Caco-2 (cell line): ENCODE measurements at regions not wholly inside any gene's neighbourhood (a gene's known extent, or its start where the extent isn't known, plus 50 kb on each side); places are given as distances from the start of the nearest gene placed in this dataset.

ENCODE experiments used
- BruUV-seq: library from RNA; stranded (reverse); fragments of 400-500 nt; replicated peaks from 2 replicates; lab custom pipeline; 2021; lab: Mats Ljungman, UMichigan
- CTCF ChIA-PET: fragments of 300-600 bp; sonication (Branson Sonifier 250); formaldehyde crosslinking; loops from one replicate; lab custom pipeline; 2022; ENCODE audit warnings: antibody characterized with exemption; lab: Charles Lee
- POLR2A ChIA-PET: fragments of 300-600 bp; sonication (Branson Sonifier 250); formaldehyde crosslinking; loops from one replicate; lab custom pipeline; 2022; ENCODE audit warnings: antibody characterized with exemption; lab: Charles Lee
- DNase-seq, 2 experiments: peaks; one replicate each; pipeline versions ENCODE4 v3.0.0 to v3.0.0-alpha.2; 2020 to 2022
- H3K27me3 ChIP-seq: replicated peaks from 2 replicates; pipeline ENCODE4 v1.6.0; 2011; ENCODE audit warnings: low read length; ENCODE audit not compliant: control insufficient read depth, insufficient read depth
- H3K36me3 ChIP-seq: 2 replicates; pipeline ENCODE4 v1.5.1; 2011; ENCODE audit warnings: low read length; ENCODE audit not compliant: control insufficient read depth, insufficient read depth
- H3K4me1 ChIP-seq: fragments of 250-450 bp; sonication (Bioruptor Pico); 2 replicates; pipeline ENCODE4 v1.5.1; 2020; ENCODE audit warnings: mild to moderate bottlenecking
- H3K4me3 ChIP-seq: 2 replicates; pipeline ENCODE4 v1.5.1; 2011; ENCODE audit warnings: low read depth, mild to moderate bottlenecking, control low read depth, low read length
- H3K9me3 ChIP-seq: fragments of 250-450 bp; sonication (Bioruptor Pico); 2 replicates; pipeline ENCODE4 v1.5.1; 2020; ENCODE audit warnings: mild to moderate bottlenecking, moderate library complexity
- H3K27ac Mint-ChIP-seq: one replicate; pipeline ENCODE4 v1.8.0; 2022; ENCODE audit warnings: mixed read lengths; ENCODE audit not compliant: unreplicated experiment
- H3K27me3 Mint-ChIP-seq: one replicate; pipeline ENCODE4 v1.8.0; 2022; ENCODE audit warnings: mixed read lengths; ENCODE audit not compliant: insufficient read depth, unreplicated experiment
- H3K36me3 Mint-ChIP-seq: one replicate; pipeline ENCODE4 v1.8.0; 2022; ENCODE audit warnings: mild to moderate bottlenecking, mixed read lengths; ENCODE audit not compliant: insufficient read depth, unreplicated experiment
- H3K4me1 Mint-ChIP-seq: one replicate; pipeline ENCODE4 v1.8.0; 2022; ENCODE audit warnings: low read depth, mixed read lengths; ENCODE audit not compliant: unreplicated experiment
- H3K4me3 Mint-ChIP-seq: one replicate; pipeline ENCODE4 v1.8.0; 2022; ENCODE audit warnings: mild to moderate bottlenecking, moderate library complexity, mixed read lengths; ENCODE audit not compliant: unreplicated experiment
- H3K9me3 Mint-ChIP-seq: one replicate; pipeline ENCODE4 v1.8.0; 2022; ENCODE audit warnings: mixed read lengths; ENCODE audit not compliant: unreplicated experiment
- intact Hi-C: fragments of 100-400 bp; cut with micrococcal nuclease; formaldehyde crosslinking; loops from one replicate; pipeline ENCODE4 v1.10.0; 2022; ENCODE audit not compliant: unreplicated experiment
- TF ChIP-seq, protein P1 (sequence below), 2 experiments: fragments of 200-600 bp in 1 of 2; IDR thresholded peaks; 1 replicate in 1 of 2; 2 replicates in 1 of 2; pipeline versions ENCODE4 v1.5.1 to v1.8.0; 2011 to 2022; ENCODE audit warnings: antibody characterized with exemption in 1 of 2, control low read depth in 1 of 2, inconsistent platforms in 1 of 2, low read depth in 1 of 2, low read length in 1 of 2, mild to moderate bottlenecking in 1 of 2, moderate library complexity in 1 of 2; ENCODE audit not compliant: insufficient read depth in 1 of 2, severe bottlenecking in 1 of 2, unreplicated experiment in 1 of 2

GRCh38 chr9:91039835-91040140 lies 238.2 kb downstream of the SYK start:
- Histone ChIP-seq H3K36me3 (no peaks in the 10 kb centered on the region), H3K27me3 (no peaks in the 10 kb centered on the region), H3K4me3 (no peak overlapping the region), H3K4me1 (peaks cover 22% of the 10 kb centered on the region), H3K9me3 (no peaks in the 10 kb centered on the region)
- H3K27me3 Mint-ChIP-seq, result no peaks in the 10 kb centered on the region
- H3K4me3 Mint-ChIP-seq, result no peak overlapping the region
- TF ChIP-seq, protein P1, sequence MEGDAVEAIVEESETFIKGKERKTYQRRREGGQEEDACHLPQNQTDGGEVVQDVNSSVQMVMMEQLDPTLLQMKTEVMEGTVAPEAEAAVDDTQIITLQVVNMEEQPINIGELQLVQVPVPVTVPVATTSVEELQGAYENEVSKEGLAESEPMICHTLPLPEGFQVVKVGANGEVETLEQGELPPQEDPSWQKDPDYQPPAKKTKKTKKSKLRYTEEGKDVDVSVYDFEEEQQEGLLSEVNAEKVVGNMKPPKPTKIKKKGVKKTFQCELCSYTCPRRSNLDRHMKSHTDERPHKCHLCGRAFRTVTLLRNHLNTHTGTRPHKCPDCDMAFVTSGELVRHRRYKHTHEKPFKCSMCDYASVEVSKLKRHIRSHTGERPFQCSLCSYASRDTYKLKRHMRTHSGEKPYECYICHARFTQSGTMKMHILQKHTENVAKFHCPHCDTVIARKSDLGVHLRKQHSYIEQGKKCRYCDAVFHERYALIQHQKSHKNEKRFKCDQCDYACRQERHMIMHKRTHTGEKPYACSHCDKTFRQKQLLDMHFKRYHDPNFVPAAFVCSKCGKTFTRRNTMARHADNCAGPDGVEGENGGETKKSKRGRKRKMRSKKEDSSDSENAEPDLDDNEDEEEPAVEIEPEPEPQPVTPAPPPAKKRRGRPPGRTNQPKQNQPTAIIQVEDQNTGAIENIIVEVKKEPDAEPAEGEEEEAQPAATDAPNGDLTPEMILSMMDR (IDR thresholded peaks at IDR 0.05; ENCODE audit: insufficient read depth in 1 of 2, low read depth in 1 of 2, low read length in 1 of 2, severe bottlenecking in 1 of 2, unreplicated experiment in 1 of 2), result no peak
- BruUV-seq, result no TSS peak
- peaks cover 5% of the 10 kb centered on the region for H3K36me3 Mint-ChIP-seq
- no peaks in the 10 kb centered on the region for H3K9me3 Mint-ChIP-seq
- no peak overlapping the region for H3K27ac Mint-ChIP-seq
- intact Hi-C loops, result loop anchor here (10.0 kb wide), 2 partner anchors 125 to 155 kb away; no protein-coding TSS in a partner anchor
- no peak for DNase-seq
- H3K4me1 Mint-ChIP-seq, result peaks cover 17% of the 10 kb centered on the region
- ChIA-PET POLR2A (no interaction called here), CTCF (no interaction called here)

DNA sequence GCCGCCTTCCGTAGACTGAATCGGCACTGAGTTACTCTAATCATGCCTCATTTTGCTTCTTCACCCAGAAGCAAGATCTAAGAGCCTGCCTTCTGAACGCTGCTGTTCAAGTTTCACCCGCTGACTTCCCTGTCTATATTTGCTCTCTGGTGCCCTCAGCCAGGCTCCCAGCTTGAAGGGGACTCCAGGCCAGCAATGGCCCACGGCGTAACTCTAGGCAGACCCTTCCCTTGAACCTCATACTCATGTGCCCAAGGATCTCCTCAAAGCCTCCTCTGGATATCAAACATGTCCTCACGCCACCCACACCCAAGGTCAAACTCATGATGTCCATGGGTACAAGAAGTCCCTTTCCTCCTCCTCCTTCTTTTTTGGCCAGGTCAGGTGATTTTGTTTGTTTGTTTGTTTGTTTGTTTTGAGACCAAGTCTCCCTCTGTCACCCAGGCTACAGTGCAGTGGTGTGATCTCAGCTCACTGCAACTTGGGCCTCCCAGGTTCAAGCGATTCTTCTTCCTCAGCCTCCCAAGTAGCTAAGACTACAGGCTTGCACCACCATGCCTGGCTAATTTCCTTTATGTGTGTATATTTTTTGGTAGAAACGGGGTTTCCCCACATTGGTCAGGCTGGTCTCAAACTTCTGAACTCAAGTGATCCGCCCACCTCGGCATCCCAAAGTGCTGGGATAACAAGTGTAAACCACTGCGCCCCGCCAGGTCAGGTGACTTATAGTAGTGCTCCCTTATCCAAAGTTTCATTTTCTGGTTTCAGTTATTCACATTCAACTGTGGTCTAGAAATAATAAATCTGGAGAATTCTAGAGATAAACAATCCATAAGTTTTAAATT lies 239.0 kb downstream of the SYK start:
- Histone ChIP-seq H3K4me3 (no peak overlapping the region), H3K4me1 (peaks cover 22% of the 10 kb centered on the region), H3K27me3 (no peaks in the 10 kb centered on the region), H3K9me3 (no peaks in the 10 kb centered on the region), H3K36me3 (no peaks in the 10 kb centered on the region)
- TF ChIP-seq, protein P1 (IDR thresholded peaks at IDR 0.05; ENCODE audit: insufficient read depth in 1 of 2, low read depth in 1 of 2, low read length in 1 of 2, severe bottlenecking in 1 of 2, unreplicated experiment in 1 of 2), result no peak
- H3K27me3 Mint-ChIP-seq, result no peaks in the 10 kb centered on the region
- peaks cover 17% of the 10 kb centered on the region for H3K4me1 Mint-ChIP-seq
- ChIA-PET POLR2A (no interaction called here), CTCF (no interaction called here)
- H3K4me3 Mint-ChIP-seq, result no peak overlapping the region
- intact Hi-C loops, result no loop called here
- DNase-seq, result no peak
- H3K27ac Mint-ChIP-seq, result no peak overlapping the region
- no TSS peak for BruUV-seq
- H3K9me3 Mint-ChIP-seq, result no peaks in the 10 kb centered on the region
- peaks cover 5% of the 10 kb centered on the region for H3K36me3 Mint-ChIP-seq

GRCh38 chr9:91042024-91042423 lies 240.4 kb downstream of the SYK start:
- BruUV-seq, result no TSS peak
- H3K36me3 ChIP-seq, result no peaks in the 10 kb centered on the region
- peaks cover 5% of the 10 kb centered on the region for H3K36me3 Mint-ChIP-seq

More at GRCh38 chr9:91042024-91042423, 240.4 kb downstream of the SYK start:
- Histone ChIP-seq H3K4me1 (peaks cover 20% of the 10 kb centered on the region), H3K9me3 (no peaks in the 10 kb centered on the region), H3K27me3 (no peaks in the 10 kb centered on the region), H3K4me3 (no peak overlapping the region)
- peaks cover 17% of the 10 kb centered on the region for H3K4me1 Mint-ChIP-seq
- ChIA-PET CTCF (no interaction called here), POLR2A (no interaction called here)
- DNase-seq, result no peak
- H3K9me3 Mint-ChIP-seq, result no peaks in the 10 kb centered on the region
- TF ChIP-seq, protein P1 (IDR thresholded peaks at IDR 0.05; ENCODE audit: insufficient read depth in 1 of 2, low read depth in 1 of 2, low read length in 1 of 2, severe bottlenecking in 1 of 2, unreplicated experiment in 1 of 2), result no peak
- H3K27ac Mint-ChIP-seq, result no peak overlapping the region
- intact Hi-C loops, result no loop called here
- H3K4me3 Mint-ChIP-seq, result no peak overlapping the region
- no peaks in the 10 kb centered on the region for H3K27me3 Mint-ChIP-seq
